GM13976 (cell line): ENCODE measurements at regions not wholly inside any gene's neighbourhood (a gene's known extent, or its start where the extent isn't known, plus 50 kb on each side); places are given as distances from the start of the nearest gene placed in this dataset.

ENCODE experiments used
- DNase-seq: peaks from one replicate; pipeline ENCODE4 v3.0.0; 2012; ENCODE audit warnings: low spot score
- in situ Hi-C: fragments of 300-500 bp; cut with MboI; formaldehyde crosslinking; loops from one replicate; pipeline ENCODE4 v1.12.0; 2022; ENCODE audit warnings: low sequenced_read_pairs, mixed read lengths, inconsistent platforms; ENCODE audit not compliant: unreplicated experiment
- TF ChIP-seq, protein P1 (sequence below): IDR thresholded peaks from 2 replicates; pipeline ENCODE4 v1.5.1; 2012; ENCODE audit warnings: borderline replicate concordance, mild to moderate bottlenecking; ENCODE audit not compliant: insufficient read depth; ENCODE audit errors: extremely low read depth, missing control alignments, control extremely low read depth

DNA sequence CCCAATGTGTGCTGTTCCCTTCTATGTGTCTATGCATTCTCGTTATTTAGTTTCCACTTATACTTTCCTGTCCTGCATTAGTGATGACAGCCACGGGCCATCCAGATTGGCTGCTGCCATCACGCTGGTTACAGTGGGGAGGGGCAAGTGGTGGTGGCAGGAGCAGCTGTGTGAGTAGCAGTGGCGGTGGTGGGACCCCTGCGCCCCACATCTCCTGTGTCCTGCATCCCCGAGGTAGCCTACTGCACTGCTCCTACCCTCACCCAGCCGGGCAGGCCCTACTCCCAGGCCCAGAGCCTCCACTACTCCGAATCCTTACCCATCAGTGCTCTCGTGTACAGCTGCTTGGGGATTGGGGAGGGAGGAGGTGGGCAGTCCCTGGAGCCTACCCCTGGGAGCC, 798.7 kb upstream of the AGA start:
- in situ Hi-C loops: no loop called here
- peak; percentile 2 for DNase-seq
- TF ChIP-seq, protein P1, sequence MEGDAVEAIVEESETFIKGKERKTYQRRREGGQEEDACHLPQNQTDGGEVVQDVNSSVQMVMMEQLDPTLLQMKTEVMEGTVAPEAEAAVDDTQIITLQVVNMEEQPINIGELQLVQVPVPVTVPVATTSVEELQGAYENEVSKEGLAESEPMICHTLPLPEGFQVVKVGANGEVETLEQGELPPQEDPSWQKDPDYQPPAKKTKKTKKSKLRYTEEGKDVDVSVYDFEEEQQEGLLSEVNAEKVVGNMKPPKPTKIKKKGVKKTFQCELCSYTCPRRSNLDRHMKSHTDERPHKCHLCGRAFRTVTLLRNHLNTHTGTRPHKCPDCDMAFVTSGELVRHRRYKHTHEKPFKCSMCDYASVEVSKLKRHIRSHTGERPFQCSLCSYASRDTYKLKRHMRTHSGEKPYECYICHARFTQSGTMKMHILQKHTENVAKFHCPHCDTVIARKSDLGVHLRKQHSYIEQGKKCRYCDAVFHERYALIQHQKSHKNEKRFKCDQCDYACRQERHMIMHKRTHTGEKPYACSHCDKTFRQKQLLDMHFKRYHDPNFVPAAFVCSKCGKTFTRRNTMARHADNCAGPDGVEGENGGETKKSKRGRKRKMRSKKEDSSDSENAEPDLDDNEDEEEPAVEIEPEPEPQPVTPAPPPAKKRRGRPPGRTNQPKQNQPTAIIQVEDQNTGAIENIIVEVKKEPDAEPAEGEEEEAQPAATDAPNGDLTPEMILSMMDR: no peak

DNA sequence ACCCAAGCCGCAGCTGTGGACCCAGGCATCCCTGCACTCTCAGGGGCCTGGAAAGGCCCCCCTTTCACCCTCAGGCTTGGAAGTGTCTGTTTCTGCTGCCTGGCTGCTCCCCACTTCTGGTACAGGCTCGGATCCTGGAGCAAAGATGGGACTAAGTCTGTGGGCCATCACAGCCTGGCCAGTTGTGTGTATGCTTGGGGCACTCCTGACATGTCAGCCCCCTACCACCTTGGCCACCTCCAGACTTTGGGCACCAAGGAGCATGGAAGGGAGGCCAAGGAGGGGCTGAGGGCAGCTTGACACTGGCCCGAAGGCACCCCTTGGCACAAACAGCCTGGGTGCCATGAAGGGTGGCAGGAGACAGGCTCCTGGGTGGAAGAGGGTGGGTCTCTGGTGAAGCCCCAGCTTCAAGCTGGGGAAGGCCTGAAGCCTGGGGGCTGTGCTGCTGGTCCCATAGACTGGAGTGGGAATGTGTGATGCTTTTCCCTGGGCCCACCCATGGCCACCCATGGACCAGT, 799.4 kb upstream of the AGA start:
- in situ Hi-C loops: no loop called here

DNA sequence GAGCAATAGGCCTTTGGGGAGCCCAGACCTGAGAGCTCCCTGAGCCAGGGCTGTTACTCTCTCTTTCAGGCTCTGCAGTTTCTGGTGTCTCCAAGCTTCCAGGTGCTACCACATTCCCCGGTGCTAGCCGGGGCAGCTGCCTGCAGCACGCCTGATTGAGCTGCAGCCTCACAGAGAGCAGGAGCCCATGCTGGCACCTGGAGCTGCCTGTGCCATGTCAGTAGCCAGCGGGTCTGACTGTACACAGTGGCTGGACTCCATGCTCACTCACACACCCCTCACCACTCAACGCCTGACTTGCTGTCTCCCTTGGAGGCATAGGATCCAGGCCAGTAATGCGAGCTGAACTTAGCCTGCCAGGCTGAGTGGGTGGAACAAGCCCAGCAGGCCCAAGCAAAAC, 800.4 kb upstream of the AGA start:
- DNase-seq: no peak
- in situ Hi-C loops: no loop called here
- TF ChIP-seq, protein P1: no peak

More for the DNA sequence above, 799.4 kb upstream of the AGA start:
- TF ChIP-seq, protein P1: no peak
- no peak for DNase-seq

DNA sequence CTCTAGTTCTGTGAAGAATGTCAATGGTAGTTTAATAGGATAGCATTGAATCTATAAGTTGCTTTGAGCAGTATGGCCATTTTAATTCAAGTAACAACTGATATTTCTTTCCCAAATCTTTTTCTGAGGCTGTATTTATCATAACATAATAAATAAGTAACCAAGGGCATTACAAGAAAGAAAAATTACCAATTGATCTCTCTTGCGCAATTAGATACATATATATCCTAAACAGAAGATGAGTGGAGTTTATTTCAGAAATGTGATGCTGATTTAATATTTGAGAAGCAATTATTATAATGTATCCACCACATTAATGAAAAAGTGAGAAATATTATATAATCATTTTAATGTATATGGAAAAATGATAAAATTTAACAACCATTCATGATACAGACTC, 802.5 kb upstream of the AGA start:
- in situ Hi-C loops: no loop called here
- TF ChIP-seq, protein P1: no peak
- no peak for DNase-seq

DNA sequence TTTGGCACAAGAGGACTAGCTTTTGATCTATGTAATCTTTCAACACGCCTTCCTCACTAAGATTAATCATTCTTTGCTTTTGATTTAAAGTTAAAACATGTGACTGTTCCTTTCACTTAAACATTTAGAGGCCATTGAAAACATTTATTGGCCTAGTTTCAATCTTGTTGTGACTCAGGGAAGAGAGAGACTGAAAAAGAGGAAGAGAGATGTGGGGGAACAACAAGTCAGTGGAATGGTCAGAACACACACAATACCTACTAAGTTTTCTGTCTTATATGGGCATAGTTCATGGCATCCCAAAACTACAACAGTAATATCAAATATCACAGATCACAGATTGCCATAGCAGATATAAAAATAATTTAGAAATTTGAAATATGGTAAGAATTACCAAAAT, 812.9 kb upstream of the AGA start:
- TF ChIP-seq, protein P1: no peak

DNA sequence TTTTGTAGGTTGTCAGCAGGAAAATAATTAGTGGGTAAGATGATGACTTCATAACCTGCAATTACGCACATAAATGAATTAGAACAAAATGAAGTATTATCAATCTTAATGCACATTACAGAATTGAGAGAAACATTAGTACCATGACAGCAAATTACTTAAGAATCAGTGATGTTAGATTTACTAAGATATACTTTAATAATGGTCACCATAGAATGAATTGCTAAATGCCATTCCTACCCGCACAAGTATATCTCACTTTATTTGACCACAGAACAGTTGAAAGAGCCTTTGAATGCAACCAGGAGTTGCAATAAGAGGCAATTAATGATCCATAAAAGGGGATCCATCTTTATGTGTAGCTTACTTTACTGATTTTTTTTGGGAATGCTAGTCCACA, 816.4 kb upstream of the AGA start:
- DNase-seq: no peak
- TF ChIP-seq, protein P1: no peak
- in situ Hi-C loops: no loop called here

More for the DNA sequence above, 812.9 kb upstream of the AGA start:
- no peak for DNase-seq
- in situ Hi-C loops: no loop called here

DNA sequence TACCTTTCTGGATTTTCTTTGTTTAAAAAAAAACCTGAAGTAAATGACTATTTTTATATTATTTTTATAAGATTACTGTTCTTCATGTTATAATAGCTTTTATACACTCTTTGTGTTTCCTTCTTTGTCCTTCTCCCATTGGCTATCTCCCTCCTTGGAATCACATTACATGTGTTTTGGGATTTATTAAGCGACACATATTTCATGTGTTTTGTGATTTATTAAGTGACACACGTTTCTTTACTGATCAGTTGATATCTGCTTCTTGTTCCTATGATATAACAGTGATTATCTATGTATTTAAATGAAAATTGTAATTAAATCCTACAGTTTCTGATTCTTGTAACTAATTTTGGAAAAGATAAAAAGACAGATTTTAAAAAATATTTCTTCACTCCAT, 817.3 kb upstream of the AGA start:
- in situ Hi-C loops: no loop called here
- TF ChIP-seq, protein P1: no peak
- no peak for DNase-seq
